Liver (tissue), 7 donors: ENCODE measurements at regions not wholly inside any gene's neighbourhood (a gene's known extent, or its start where the extent isn't known, plus 50 kb on each side); places are given as distances from the start of the nearest gene placed in this dataset.

Experiments
- DNase-seq: peaks from one replicate; pipeline ENCODE4 v3.0.0-alpha.2; 2017; ENCODE audit warnings: low spot score
- H3K27ac ChIP-seq, 2 donors: one replicate each; pipeline ENCODE4 v1.7.0; 2013; ENCODE audit warnings: inconsistent platforms in 2 of 2, low read length in 2 of 2, control low read depth in 1 of 2, low read depth in 1 of 2, mild to moderate bottlenecking in 1 of 2
- H3K27me3 ChIP-seq, 4 donors: one replicate each; pipeline versions ENCODE4 v1.6.1 to v1.7.0; 2013; ENCODE audit warnings: low read length in 3 of 4, inconsistent platforms in 1 of 4, mild to moderate bottlenecking in 1 of 4, moderate library complexity in 1 of 4; ENCODE audit not compliant: control insufficient read depth in 4 of 4, insufficient read depth in 4 of 4
- H3K36me3 ChIP-seq, 4 donors: one replicate each; pipeline versions ENCODE4 v1.6.1 to v1.7.0; 2013; ENCODE audit warnings: low read length in 3 of 4, mild to moderate bottlenecking in 3 of 4, low read depth in 1 of 4, moderate library complexity in 1 of 4; ENCODE audit not compliant: control insufficient read depth in 4 of 4, insufficient read depth in 3 of 4
- H3K4me1 ChIP-seq, 4 donors: one replicate each; pipeline versions ENCODE4 v1.6.1 to v1.7.0; 2013; ENCODE audit warnings: low read length in 3 of 4, mild to moderate bottlenecking in 3 of 4, moderate library complexity in 1 of 4; ENCODE audit not compliant: control insufficient read depth in 4 of 4, insufficient read depth in 4 of 4
- H3K4me3 ChIP-seq, 3 donors: one replicate each; pipeline versions ENCODE4 v1.6.1 to v1.7.0; 2013; ENCODE audit warnings: low read length in 3 of 3, control low read depth in 1 of 3, low read depth in 1 of 3, mild to moderate bottlenecking in 1 of 3
- H3K9ac ChIP-seq, 2 donors: one replicate each; pipeline ENCODE4 v1.7.0; 2013; ENCODE audit warnings: low read length in 2 of 2, mild to moderate bottlenecking in 2 of 2, moderate library complexity in 2 of 2, control low read depth in 1 of 2, low read depth in 1 of 2
- H3K9me3 ChIP-seq, 4 donors: one replicate each; pipeline versions ENCODE4 v1.6.1 to v1.7.0; 2013; ENCODE audit warnings: low read length in 3 of 4; ENCODE audit not compliant: control insufficient read depth in 4 of 4
- EGR1 ChIP-seq, 2 donors: IDR thresholded peaks; 2 replicates each; pipeline ENCODE4 v1.6.1; 2016 to 2018; ENCODE audit warnings: antibody characterized with exemption in 2 of 2, low read depth in 2 of 2
- FOXA1 ChIP-seq: IDR thresholded peaks from 2 replicates; pipeline ENCODE4 v1.6.1; 2016; ENCODE audit warnings: antibody characterized with exemption
- GABPA ChIP-seq, 2 donors: IDR thresholded peaks in 1 of 2; conservative IDR thresholded peaks in 1 of 2; 2 replicates each; pipeline ENCODE4 v1.6.1; 2016; ENCODE audit warnings: antibody characterized with exemption in 2 of 2, mild to moderate bottlenecking in 1 of 2, moderate library complexity in 1 of 2
- HNF4A ChIP-seq, 2 donors: conservative IDR thresholded peaks; 2 replicates each; pipeline ENCODE4 v1.6.1; 2016; ENCODE audit warnings: antibody characterized with exemption in 2 of 2, mild to moderate bottlenecking in 2 of 2
- HNF4G ChIP-seq: IDR thresholded peaks from 2 replicates; pipeline ENCODE4 v1.6.1; 2016; ENCODE audit warnings: antibody characterized with exemption
- JUND ChIP-seq, 2 donors: IDR thresholded peaks; 2 replicates each; pipeline ENCODE4 v1.6.1; 2016; ENCODE audit warnings: antibody characterized with exemption in 2 of 2
- MAX ChIP-seq: IDR thresholded peaks from 2 replicates; pipeline ENCODE4 v1.6.1; 2016; ENCODE audit warnings: antibody characterized with exemption
- NR2F2 ChIP-seq: IDR thresholded peaks from 2 replicates; pipeline ENCODE4 v1.6.1; 2016; ENCODE audit warnings: antibody characterized with exemption
- RAD21 ChIP-seq, 2 donors: IDR thresholded peaks; 2 replicates each; pipeline ENCODE4 v1.6.1; 2016; ENCODE audit warnings: antibody characterized with exemption in 2 of 2, mild to moderate bottlenecking in 2 of 2
- SP1 ChIP-seq: IDR thresholded peaks from 2 replicates; pipeline ENCODE4 v1.6.1; 2018; ENCODE audit warnings: antibody characterized with exemption, mild to moderate bottlenecking
- TAF1 ChIP-seq: conservative IDR thresholded peaks from 2 replicates; pipeline ENCODE4 v1.6.1; 2016; ENCODE audit warnings: antibody characterized with exemption, mild to moderate bottlenecking
- YY1 ChIP-seq: IDR thresholded peaks from 2 replicates; pipeline ENCODE4 v1.6.1; 2016; ENCODE audit warnings: antibody characterized with exemption, mild to moderate bottlenecking
- WGBS: extraction: QIAGEN DNeasy Blood & Tissue Kit; methylation state at CpG from one replicate; pipeline ENCODE4 v1.1.7; 2013; 5-methylcytosine and 5-hydroxymethylcytosine counted together
- TF ChIP-seq, protein P1 (sequence below): IDR thresholded peaks from 2 replicates; pipeline ENCODE4 v1.6.1; 2016; ENCODE audit warnings: antibody characterized with exemption, mild to moderate bottlenecking
- TF ChIP-seq, protein P2 (sequence below): IDR thresholded peaks from 2 replicates; pipeline ENCODE4 v1.6.1; 2016; ENCODE audit warnings: antibody characterized with exemption
- TF ChIP-seq, protein P3 (sequence below): IDR thresholded peaks from 2 replicates; pipeline ENCODE4 v1.6.1; 2016; ENCODE audit warnings: antibody characterized with exemption
- donor health status: healthy.
- donor health status: healthy.
- donor health status: healthy.
- donor health status: healthy.

DNA sequence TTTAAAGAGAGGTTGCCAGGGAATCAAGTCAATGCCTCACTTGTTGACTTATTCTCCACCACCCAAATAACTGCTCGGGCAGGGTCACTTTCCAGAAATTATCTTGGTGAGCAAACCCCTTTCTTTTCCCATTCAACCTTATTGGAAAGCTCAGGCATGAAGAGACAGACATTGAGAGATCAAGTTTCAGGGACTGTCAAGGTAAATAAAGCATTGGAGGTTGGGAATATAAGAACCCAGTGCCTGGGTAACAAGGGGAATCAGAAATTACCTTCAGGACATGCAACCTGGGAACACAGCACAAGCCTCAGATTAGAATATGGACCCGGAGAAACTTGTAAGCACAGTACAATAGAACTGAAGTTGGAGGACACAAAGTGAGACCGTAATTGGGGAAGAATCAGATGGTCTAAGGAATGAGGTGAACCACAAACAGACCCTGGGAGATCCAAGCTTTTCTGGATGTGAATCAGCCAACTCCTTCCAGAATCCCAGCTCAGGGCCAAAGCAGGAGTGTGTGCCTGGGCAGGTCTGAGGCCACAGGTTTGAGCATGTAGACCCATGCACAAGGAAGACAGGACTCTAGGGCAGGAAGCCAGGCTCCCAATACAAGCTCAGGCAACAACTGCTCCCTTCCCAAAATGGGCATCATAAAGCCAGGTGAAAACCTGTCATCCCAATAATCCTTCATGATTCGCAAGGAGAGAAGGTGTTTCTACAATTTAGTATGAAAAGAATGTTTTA lies 512.8 kb downstream of the MAFB start:
- no peak for DNase-seq
- Histone ChIP-seq H3K9me3 (no peaks in the 10 kb centered on the region), H3K4me3 (no peak overlapping the region), H3K27ac (no peak overlapping the region), H3K27me3 (no peaks in the 10 kb centered on the region), H3K9ac (no peak overlapping the region), H3K4me1 (no peaks in the 10 kb centered on the region), H3K36me3 (no peaks in the 10 kb centered on the region)
- no peak for TF ChIP-seq HNF4A (conservative IDR thresholded peaks at IDR 0.05)
- TF ChIP-seq HNF4G: no peak
- WGBS: 90% methylated on average over 4 of the region's 4 CpGs

DNA sequence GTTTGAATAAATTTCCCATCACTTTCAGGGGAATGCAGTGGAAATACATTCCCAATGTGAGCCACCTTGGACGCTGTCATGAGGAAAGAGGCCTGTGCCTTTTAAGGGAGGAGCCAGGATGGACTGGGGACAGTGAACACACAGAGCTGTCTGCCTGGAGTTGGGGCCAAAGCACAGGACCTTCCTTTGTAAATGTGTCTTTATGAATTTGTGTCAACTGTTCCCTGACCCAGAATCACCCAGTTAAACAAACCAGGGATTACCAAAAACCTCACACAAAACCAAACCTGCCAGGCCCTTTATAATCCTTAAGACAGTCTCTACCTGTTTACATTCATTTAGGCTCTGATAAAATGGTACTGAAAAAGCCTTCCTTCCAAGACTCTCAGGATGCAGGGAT lies 513.7 kb downstream of the MAFB start:
- Histone ChIP-seq H3K27ac (no peak overlapping the region), H3K4me3 (no peak overlapping the region), H3K36me3 (no peaks in the 10 kb centered on the region), H3K9ac (no peak overlapping the region), H3K4me1 (no peaks in the 10 kb centered on the region), H3K9me3 (no peaks in the 10 kb centered on the region), H3K27me3 (no peaks in the 10 kb centered on the region)
- TF ChIP-seq MAX: no peak
- no peak for TF ChIP-seq TAF1
- TF ChIP-seq, protein P1, sequence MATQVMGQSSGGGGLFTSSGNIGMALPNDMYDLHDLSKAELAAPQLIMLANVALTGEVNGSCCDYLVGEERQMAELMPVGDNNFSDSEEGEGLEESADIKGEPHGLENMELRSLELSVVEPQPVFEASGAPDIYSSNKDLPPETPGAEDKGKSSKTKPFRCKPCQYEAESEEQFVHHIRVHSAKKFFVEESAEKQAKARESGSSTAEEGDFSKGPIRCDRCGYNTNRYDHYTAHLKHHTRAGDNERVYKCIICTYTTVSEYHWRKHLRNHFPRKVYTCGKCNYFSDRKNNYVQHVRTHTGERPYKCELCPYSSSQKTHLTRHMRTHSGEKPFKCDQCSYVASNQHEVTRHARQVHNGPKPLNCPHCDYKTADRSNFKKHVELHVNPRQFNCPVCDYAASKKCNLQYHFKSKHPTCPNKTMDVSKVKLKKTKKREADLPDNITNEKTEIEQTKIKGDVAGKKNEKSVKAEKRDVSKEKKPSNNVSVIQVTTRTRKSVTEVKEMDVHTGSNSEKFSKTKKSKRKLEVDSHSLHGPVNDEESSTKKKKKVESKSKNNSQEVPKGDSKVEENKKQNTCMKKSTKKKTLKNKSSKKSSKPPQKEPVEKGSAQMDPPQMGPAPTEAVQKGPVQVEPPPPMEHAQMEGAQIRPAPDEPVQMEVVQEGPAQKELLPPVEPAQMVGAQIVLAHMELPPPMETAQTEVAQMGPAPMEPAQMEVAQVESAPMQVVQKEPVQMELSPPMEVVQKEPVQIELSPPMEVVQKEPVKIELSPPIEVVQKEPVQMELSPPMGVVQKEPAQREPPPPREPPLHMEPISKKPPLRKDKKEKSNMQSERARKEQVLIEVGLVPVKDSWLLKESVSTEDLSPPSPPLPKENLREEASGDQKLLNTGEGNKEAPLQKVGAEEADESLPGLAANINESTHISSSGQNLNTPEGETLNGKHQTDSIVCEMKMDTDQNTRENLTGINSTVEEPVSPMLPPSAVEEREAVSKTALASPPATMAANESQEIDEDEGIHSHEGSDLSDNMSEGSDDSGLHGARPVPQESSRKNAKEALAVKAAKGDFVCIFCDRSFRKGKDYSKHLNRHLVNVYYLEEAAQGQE: no peak
- TF ChIP-seq, protein P2, sequence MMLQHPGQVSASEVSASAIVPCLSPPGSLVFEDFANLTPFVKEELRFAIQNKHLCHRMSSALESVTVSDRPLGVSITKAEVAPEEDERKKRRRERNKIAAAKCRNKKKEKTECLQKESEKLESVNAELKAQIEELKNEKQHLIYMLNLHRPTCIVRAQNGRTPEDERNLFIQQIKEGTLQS: no peak
- no peak for TF ChIP-seq FOXA1
- no peak for TF ChIP-seq EGR1 (IDR thresholded peaks at IDR 0.05; ENCODE audit: low read depth in 2 of 2)
- TF ChIP-seq RAD21 (IDR thresholded peaks at IDR 0.05): no peak
- TF ChIP-seq HNF4G: no peak
- TF ChIP-seq SP1: no peak
- TF ChIP-seq GABPA (IDR thresholded peaks at IDR 0.05 in 1 of 2, conservative IDR thresholded peaks at IDR 0.05 in 1 of 2): no peak
- no peak for TF ChIP-seq YY1
- no peak for TF ChIP-seq JUND (IDR thresholded peaks at IDR 0.05)
- TF ChIP-seq, protein P3, sequence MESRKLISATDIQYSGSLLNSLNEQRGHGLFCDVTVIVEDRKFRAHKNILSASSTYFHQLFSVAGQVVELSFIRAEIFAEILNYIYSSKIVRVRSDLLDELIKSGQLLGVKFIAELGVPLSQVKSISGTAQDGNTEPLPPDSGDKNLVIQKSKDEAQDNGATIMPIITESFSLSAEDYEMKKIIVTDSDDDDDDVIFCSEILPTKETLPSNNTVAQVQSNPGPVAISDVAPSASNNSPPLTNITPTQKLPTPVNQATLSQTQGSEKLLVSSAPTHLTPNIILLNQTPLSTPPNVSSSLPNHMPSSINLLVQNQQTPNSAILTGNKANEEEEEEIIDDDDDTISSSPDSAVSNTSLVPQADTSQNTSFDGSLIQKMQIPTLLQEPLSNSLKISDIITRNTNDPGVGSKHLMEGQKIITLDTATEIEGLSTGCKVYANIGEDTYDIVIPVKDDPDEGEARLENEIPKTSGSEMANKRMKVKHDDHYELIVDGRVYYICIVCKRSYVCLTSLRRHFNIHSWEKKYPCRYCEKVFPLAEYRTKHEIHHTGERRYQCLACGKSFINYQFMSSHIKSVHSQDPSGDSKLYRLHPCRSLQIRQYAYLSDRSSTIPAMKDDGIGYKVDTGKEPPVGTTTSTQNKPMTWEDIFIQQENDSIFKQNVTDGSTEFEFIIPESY: no peak
- no peak for TF ChIP-seq HNF4A (conservative IDR thresholded peaks at IDR 0.05)
- no peak for TF ChIP-seq NR2F2
- no peak for DNase-seq
- 50% methylated on average over 1 of the region's 1 CpG for WGBS
